Activated CD4-positive, alpha-beta memory T cell treated with anti-CD3 and anti-CD28 coated beads, Interleukin-2, amount 10 ng/mL, durations not matched to agents 7 days and 5 days (primary cell): ENCODE measurements at regions not wholly inside any gene's neighbourhood (a gene's known extent, or its start where the extent isn't known, plus 50 kb on each side); places are given as distances from the start of the nearest gene placed in this dataset.
"Not testable (repeated sequence)": the region's sequence is repeated elsewhere in the genome, so short reads cannot be mapped to it uniquely, and the experiment has no call there.

ENCODE experiments used
- CTCF ChIA-PET: fragments of 350-600 bp; sonication (Branson Sonifier 250); formaldehyde crosslinking; loops from one replicate; lab custom pipeline; 2021; ENCODE audit warnings: antibody characterized with exemption, inconsistent platforms; lab: Charles Lee
- POLR2A ChIA-PET: fragments of 350-600 bp; sonication (Branson Sonifier 250); formaldehyde crosslinking; loops from one replicate; lab custom pipeline; 2021; ENCODE audit warnings: antibody characterized with exemption; lab: Charles Lee
- DNase-seq: peaks from one replicate; pipeline ENCODE4 v3.0.0-alpha.2; 2020
- H3K27ac Mint-ChIP-seq: one replicate; pipeline ENCODE4 v1.8.0; 2021; ENCODE audit warnings: mild to moderate bottlenecking, mixed read lengths
- H3K27me3 Mint-ChIP-seq: one replicate; pipeline ENCODE4 v1.8.0; 2021; ENCODE audit warnings: mixed read lengths
- H3K36me3 Mint-ChIP-seq: one replicate; pipeline ENCODE4 v1.8.0; 2021; ENCODE audit warnings: low read depth, mixed read lengths
- H3K4me1 Mint-ChIP-seq: one replicate; pipeline ENCODE4 v1.8.0; 2021; ENCODE audit warnings: mixed read lengths
- H3K4me3 Mint-ChIP-seq: one replicate; pipeline ENCODE4 v1.8.0; 2021; ENCODE audit warnings: mild to moderate bottlenecking, mixed read lengths
- H3K9me3 Mint-ChIP-seq: one replicate; pipeline ENCODE4 v1.8.0; 2021; ENCODE audit warnings: mixed read lengths

DNA sequence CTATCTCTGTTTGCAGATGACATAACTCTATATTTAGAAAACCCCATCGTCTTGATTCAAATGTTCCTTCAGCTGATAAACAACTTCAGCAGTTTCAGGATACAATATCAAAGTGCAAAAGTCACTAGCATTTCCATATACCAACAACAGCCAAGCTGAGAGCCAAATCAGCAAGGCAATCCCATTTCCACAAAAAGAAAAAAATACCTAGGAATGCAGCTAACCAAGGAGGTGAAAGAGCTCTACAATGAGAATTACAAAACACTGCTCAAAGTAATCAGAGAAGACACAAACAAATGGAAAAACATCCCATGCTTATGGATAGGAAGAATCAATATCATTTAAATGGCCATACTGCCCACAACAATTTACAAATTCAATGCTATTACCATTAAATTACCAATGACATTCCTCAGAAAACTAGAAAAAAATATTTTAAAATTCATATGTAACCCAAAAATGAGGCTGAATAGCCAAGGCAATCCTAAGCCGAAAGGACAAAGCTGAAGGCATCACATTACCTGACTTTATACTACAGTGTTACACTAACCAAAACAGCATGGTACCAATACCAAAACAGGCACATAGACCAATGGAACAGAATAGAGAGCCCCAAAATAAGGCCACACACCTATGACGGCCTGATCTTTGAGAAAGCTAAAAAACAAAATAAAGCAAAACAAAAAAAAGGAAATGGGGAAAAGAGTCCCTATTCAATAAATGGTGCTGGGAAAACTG lies 901.7 kb downstream of the LRFN5 start:
- CTCF ChIA-PET: no interaction called here

DNA sequence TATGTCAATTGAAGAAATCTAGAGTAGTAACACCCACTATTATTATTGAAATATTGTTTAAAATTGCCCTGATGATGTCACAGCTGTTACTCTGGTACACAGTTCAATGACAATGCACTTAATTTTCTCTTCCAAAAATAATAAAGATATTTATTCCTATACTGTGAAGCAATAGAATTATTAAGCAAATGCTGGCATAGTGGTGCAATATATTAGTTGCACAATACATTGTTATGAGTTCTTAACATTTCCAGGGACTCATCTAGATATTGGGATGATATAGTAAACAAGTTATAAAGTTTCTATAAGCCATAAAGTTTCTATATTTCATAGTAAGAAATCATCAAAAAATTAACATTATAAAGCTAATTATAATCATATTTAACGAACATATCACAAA lies 897.8 kb downstream of the LRFN5 start:
- Mint-ChIP-seq H3K27me3 (no peaks in the 10 kb centered on the region), H3K4me1 (no peaks in the 10 kb centered on the region), H3K27ac (no peak overlapping the region), H3K9me3 (peaks cover 7% of the 10 kb centered on the region), H3K4me3 (no peak overlapping the region), H3K36me3 (no peaks in the 10 kb centered on the region)
- no peak for DNase-seq
- CTCF ChIA-PET: no interaction called here
- POLR2A ChIA-PET: no interaction called here

More for the DNA sequence above, 901.7 kb downstream of the LRFN5 start:
- Mint-ChIP-seq H3K27me3 (no peaks in the 10 kb centered on the region), H3K4me1 (no peaks in the 10 kb centered on the region), H3K36me3 (no peaks in the 10 kb centered on the region), H3K9me3 (peaks cover 13% of the 10 kb centered on the region), H3K4me3 (no peak overlapping the region), H3K27ac (no peak overlapping the region)
- DNase-seq: no peak
- POLR2A ChIA-PET: no interaction called here

DNA sequence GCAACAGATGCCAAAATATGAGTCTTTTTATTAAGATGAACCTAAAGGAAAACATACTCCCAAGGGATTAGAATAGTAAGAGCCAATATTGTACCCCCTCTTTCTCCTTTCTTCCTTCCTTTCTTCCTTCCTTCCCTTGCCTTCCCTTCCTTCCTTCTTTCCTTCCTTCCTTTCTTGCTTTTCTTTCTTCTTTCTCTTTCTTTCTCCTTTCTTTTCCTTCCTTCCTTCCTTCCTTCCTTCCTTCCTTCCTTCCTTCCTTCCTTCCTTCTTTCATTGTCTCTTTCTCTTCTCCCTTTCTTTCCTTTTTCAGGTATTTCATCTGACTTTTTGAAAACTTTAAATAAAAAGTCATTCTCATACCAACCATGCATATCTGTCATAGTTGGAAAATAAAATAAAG lies 892.5 kb downstream of the LRFN5 start:
- ChIA-PET POLR2A (no interaction called here), CTCF (no interaction called here)
- no peaks in the 10 kb centered on the region for H3K27me3 Mint-ChIP-seq
- H3K4me3 Mint-ChIP-seq: no peak overlapping the region
- no peaks in the 10 kb centered on the region for H3K36me3 Mint-ChIP-seq
- peaks cover 2% of the 10 kb centered on the region for H3K9me3 Mint-ChIP-seq
- no peak for DNase-seq
- H3K27ac Mint-ChIP-seq: no peak overlapping the region
- no peaks in the 10 kb centered on the region for H3K4me1 Mint-ChIP-seq

DNA sequence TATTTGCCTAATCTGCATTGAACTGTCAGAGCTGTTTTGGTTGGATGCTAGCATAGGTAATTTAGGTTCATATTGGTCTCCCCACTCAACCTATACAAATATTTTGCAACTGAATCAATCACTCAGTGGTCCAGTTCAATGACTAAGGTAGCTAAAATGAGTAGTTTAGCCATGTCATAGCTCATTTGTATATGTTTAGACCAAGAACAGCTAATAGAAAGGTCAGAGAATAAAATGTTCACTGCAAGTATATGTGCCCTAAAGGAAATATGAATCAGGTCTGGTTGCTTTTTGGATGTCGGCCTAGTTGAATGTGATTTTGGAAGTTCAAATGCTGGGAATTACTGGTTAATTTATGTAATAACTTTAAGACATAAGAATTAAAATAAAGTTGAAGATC lies 883.9 kb downstream of the LRFN5 start:
- POLR2A ChIA-PET: no interaction called here
- Mint-ChIP-seq H3K4me3 (no peak overlapping the region), H3K36me3 (no peaks in the 10 kb centered on the region), H3K9me3 (peaks cover 2% of the 10 kb centered on the region), H3K27ac (no peak overlapping the region), H3K4me1 (no peaks in the 10 kb centered on the region), H3K27me3 (no peaks in the 10 kb centered on the region)
- DNase-seq: no peak
- CTCF ChIA-PET: no interaction called here

DNA sequence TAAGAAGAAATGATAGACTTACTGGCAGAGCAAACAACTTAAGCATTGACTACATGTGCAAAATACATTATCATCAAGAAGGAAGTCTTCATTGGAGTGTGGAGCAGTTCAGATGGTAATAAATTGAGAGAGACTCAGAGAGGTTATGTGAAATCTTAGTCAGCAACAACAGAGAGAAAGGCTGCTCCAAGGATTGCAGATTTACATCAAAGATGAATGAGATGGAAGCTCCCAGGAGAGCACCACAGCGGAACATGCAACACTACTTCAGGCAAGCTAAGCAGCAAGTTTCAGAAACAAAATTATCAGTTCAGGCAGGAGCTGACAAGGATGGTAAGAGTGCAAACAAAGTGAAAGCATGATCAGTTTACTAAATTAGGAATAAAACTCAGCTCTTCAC lies 882.3 kb downstream of the LRFN5 start:
- no peak overlapping the region for H3K4me3 Mint-ChIP-seq
- no peaks in the 10 kb centered on the region for H3K36me3 Mint-ChIP-seq
- H3K27ac Mint-ChIP-seq: no peak overlapping the region
- POLR2A ChIA-PET: no interaction called here
- H3K4me1 Mint-ChIP-seq: no peaks in the 10 kb centered on the region
- no peak for DNase-seq
- H3K27me3 Mint-ChIP-seq: no peaks in the 10 kb centered on the region
- H3K9me3 Mint-ChIP-seq: peaks cover 4% of the 10 kb centered on the region
- CTCF ChIA-PET: no interaction called here

DNA sequence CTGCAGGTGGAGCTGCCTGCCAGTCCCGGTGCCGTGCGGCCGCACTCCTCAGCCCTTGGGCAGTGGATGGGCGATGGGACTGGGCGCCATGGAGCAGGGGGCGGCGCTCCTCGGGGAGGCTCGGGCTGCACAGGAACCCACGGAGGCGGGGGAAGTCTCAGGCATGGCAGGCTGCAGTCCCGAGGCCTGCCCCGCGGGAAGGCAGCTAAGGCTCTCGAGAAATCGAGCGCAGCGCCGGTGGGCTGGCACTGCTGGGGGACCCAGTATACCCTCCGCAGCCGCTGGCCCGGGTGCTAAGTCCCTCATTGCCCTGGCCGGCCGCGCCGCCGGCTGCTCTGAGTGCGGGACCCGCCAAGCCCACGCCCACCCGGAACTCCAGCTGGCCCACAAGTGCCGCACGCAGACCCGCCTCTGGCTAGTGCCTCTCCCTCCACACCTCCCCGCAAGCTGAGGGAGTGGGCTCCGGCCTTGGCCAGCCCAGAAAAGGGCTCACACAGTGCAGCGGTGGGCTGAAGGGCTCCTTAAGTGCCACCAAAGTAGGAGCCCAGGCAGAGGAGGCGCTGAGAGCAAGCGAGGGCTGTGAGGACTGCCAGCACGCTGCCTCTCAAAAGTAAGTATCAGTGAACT lies 875.8 kb downstream of the LRFN5 start:
- H3K27ac Mint-ChIP-seq, H3K4me1 Mint-ChIP-seq, CTCF ChIA-PET: not testable (repeated sequence)

DNA sequence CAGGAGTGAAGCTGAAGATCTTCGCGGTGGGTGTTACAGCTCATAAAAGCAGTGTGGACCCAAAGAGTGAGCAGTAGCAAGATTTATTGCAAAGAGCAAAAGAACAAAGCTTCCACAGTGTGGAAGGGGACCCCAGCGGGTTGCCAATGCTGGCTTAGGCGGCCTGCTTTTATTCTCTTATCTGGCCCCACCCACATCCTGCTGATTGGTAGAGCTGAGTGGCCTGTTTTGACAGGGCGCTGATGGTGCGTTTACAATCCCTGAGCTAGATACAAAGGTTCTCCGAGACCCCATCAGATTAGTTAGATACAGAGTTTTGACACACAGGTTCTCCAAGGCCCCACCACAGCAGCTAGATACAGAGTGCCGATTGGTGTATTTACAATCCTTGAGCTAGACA lies 875.0 kb downstream of the LRFN5 start:
- POLR2A ChIA-PET, H3K36me3 Mint-ChIP-seq, H3K4me1 Mint-ChIP-seq, DNase-seq, H3K4me3 Mint-ChIP-seq, H3K27me3 Mint-ChIP-seq, H3K9me3 Mint-ChIP-seq, CTCF ChIA-PET, H3K27ac Mint-ChIP-seq: not testable (repeated sequence)

More for the DNA sequence above, 875.8 kb downstream of the LRFN5 start:
- H3K9me3 Mint-ChIP-seq, H3K27me3 Mint-ChIP-seq, DNase-seq, POLR2A ChIA-PET, H3K36me3 Mint-ChIP-seq, H3K4me3 Mint-ChIP-seq: not testable (repeated sequence)

DNA sequence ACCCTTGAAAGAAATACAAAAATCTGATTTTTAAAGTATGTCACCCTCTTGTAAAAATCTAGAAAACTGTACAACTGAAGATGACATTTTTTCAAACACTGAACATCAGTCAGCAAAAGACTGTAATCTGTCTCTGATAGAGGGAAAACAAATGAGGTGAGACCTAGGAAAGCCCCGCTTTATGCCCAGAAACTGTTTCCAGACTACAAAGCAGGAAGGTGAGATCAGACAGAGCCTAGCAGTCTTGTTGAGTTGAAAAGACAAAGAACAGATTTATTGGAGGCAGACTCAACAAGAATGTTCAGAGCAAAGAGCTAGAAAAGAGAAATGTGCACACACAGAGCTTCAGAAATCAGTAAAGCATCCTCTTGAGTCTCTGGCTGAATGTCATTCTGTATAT lies 873.6 kb downstream of the LRFN5 start:
- ChIA-PET POLR2A (no interaction called here), CTCF (no interaction called here)
- Mint-ChIP-seq H3K9me3 (peaks cover 4% of the 10 kb centered on the region), H3K36me3 (no peaks in the 10 kb centered on the region), H3K4me3 (no peak overlapping the region), H3K27ac (no peak overlapping the region), H3K4me1 (no peaks in the 10 kb centered on the region), H3K27me3 (no peaks in the 10 kb centered on the region)
- DNase-seq: no peak

DNA sequence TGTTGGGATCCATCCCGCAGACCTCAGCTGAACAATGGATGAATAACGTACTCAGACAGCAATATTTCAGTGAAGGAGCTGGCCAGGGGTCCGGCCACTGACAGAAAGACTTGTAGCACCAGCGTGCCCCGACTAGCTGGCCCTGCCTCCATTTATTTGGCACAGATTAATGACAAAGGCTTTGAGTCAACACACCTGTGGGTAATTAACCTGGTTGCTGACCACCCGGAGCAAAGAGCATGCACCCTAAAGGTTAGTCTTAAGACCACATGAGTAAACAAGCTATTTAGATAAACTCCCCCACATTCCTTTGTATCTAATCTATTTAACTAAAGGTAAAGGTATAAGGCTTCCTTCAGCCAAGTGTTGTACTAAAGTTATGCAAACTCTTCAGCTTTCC lies 868.6 kb downstream of the LRFN5 start:
- Mint-ChIP-seq H3K27me3 (no peaks in the 10 kb centered on the region), H3K4me3 (no peak overlapping the region), H3K4me1 (no peaks in the 10 kb centered on the region), H3K9me3 (peaks cover 4% of the 10 kb centered on the region), H3K27ac (no peak overlapping the region), H3K36me3 (no peaks in the 10 kb centered on the region)
- DNase-seq: no peak
- CTCF ChIA-PET: no interaction called here
- POLR2A ChIA-PET: no interaction called here

DNA sequence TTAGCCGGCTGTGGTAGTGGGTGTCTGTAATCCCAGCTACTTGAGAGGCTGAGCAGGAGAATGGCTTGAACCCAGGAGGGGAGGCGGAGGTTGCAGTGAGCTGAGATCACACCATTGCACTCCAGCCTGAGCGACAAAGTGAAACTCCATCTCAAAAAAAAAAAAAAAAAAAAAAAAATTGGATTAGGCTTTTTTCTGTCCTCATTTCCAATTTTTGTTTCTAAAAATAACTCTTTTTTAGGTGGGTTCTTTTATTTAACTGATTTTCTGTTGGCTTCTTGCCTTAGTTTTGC lies 863.7 kb downstream of the LRFN5 start:
- CTCF ChIA-PET: interaction anchor here (0.6 kb wide), 1 partner anchor 138 kb away, joined by 3 read pairs; no protein-coding TSS in a partner anchor
- H3K9me3 Mint-ChIP-seq: peaks cover 4% of the 10 kb centered on the region
- no peak overlapping the region for H3K4me3 Mint-ChIP-seq
- no peaks in the 10 kb centered on the region for H3K27me3 Mint-ChIP-seq
- DNase-seq: no peak
- no peaks in the 10 kb centered on the region for H3K36me3 Mint-ChIP-seq
- no peak overlapping the region for H3K27ac Mint-ChIP-seq
- no peaks in the 10 kb centered on the region for H3K4me1 Mint-ChIP-seq
- POLR2A ChIA-PET: no interaction called here

DNA sequence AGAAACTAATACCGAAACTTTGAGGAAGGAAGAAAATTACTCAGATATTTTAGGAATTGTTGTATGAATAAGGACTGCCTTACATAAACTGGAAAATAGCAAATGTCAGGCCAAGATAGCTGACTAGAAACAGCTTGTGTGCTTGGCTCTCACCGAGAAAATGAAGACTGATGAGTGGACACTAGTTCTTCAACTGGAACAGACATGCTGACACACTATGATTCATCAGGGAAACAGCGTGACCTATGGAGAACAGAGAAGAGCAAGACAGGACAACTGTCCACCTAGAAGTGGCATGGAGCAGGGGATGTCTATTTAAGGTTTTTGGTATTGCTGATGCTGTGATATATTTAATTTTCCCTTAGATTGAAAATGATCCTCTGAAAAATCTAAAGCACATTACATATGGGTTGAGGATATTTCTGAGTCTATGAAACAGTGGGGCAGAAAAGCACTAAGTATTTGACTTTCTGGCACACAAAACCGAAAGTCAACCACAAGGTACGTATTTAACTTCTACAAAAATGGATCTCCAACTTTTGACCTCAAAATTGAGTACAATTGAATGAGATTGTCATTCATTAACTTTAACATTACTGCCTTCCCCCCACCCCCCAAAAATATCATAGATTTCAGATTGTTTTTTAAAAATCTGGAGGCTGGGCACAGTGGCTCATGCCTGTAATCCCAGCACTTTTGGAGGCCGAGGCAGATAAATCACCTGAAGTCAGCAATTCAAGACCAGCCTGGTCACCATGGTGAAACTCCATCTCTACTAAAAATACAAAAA lies 863.2 kb downstream of the LRFN5 start:
- POLR2A ChIA-PET: no interaction called here
- Mint-ChIP-seq H3K9me3 (peaks cover 4% of the 10 kb centered on the region), H3K4me3 (no peak overlapping the region), H3K27ac (no peak overlapping the region), H3K4me1 (no peaks in the 10 kb centered on the region), H3K36me3 (no peaks in the 10 kb centered on the region), H3K27me3 (no peaks in the 10 kb centered on the region)
- DNase-seq: no peak
- CTCF ChIA-PET: no interaction called here

DNA sequence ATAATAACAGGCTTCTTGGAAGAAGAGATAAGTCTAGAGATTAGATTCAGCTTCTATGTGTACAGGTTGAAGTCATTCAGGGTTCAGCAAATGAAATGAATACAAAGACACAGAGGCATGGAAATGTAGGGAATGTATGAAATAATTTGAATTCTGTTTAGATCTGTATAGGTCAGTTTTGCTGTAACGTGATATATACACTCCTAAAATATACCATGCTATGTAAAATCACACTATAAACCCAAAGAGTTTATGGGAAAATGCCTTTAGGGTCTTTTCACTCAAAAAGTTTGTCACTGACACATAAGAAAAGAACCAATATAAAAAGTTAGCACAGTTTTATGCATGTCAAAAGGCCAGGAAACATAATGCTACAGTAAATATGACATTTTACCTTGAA lies 854.0 kb downstream of the LRFN5 start:
- no peaks in the 10 kb centered on the region for H3K4me1 Mint-ChIP-seq
- ChIA-PET CTCF (no interaction called here), POLR2A (no interaction called here)
- no peak for DNase-seq
- no peak overlapping the region for H3K4me3 Mint-ChIP-seq
- H3K27ac Mint-ChIP-seq: no peak overlapping the region
- H3K36me3 Mint-ChIP-seq: no peaks in the 10 kb centered on the region
- H3K27me3 Mint-ChIP-seq: no peaks in the 10 kb centered on the region
- H3K9me3 Mint-ChIP-seq: peaks cover 9% of the 10 kb centered on the region

DNA sequence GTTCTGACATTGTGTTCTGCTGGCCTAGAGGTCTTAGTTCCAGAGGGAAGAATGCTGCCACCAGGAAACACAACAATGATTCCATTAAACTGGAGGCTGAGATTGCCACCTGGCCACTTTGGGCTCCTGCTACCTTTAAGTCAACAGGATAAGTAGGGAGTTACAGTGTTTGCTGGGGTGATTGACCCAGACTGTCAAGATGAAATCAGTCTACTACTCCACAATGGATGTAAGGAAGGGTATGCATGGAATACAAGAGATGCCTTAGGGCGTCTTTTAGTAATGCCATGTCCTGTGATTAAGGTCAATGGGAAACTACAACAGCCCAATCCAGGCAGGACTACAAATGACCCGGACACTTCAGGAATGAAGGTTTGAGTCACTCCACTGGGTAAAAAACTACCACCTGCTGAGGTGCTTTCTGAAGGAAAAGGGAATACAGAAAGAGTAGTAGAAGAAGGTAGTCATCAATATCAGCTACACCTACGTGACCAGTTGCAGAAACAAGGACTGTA lies 852.6 kb downstream of the LRFN5 start:
- ChIA-PET POLR2A (no interaction called here), CTCF (no interaction called here)
- no peak overlapping the region for H3K27ac Mint-ChIP-seq
- H3K9me3 Mint-ChIP-seq: peaks cover 9% of the 10 kb centered on the region
- no peak for DNase-seq
- H3K4me1 Mint-ChIP-seq: no peaks in the 10 kb centered on the region
- no peaks in the 10 kb centered on the region for H3K27me3 Mint-ChIP-seq
- H3K4me3 Mint-ChIP-seq: no peak overlapping the region
- H3K36me3 Mint-ChIP-seq: no peaks in the 10 kb centered on the region
